K562 (cell line): ENCODE measurements at regions not wholly inside any gene's neighbourhood (a gene's known extent, or its start where the extent isn't known, plus 50 kb on each side); places are given as distances from the start of the nearest gene placed in this dataset.

Experiments used
- ATAC-seq: fragments of 200-7000 bp; cut with Tn5 transposase; 3 replicates; pipeline ENCODE4 v1.9.1; 2020; ENCODE audit warnings: moderate library complexity
- BruUV-seq: library from RNA; stranded (reverse); fragments of 400-500 nt; replicated peaks from 2 replicates; lab custom pipeline; 2021; lab: Mats Ljungman, UMichigan
- CTCF ChIA-PET: fragments of 300-600 bp; formaldehyde crosslinking; extraction: SDS; loops from one replicate; lab custom pipeline; 2021; ENCODE audit warnings: low intra/inter-chr PET ratio; lab: Yijun Ruan, JAX
- POLR2A ChIA-PET: fragments of 300-600, 350-650 bp; sonication (Branson Sonifier 250); formaldehyde crosslinking; extraction: SDS; loops from one replicate; lab custom pipeline; 2021; ENCODE audit warnings: antibody characterized with exemption, inconsistent platforms; lab: Yijun Ruan, JAX
- DNase-seq, 4 experiments: peaks; one replicate each; pipeline versions ENCODE4 v3.0.0 to v3.0.0-alpha.2; 2011 to 2018; ENCODE audit warnings: low spot score in 3 of 4, mixed read lengths in 3 of 4; ENCODE audit errors: extremely low read depth in 1 of 4
- FAIRE-seq: peaks from 2 replicates; lab custom pipeline; 2011; peaks lifted over from hg19 to GRCh38; lab: Jason Lieb, UNC
- H2AFZ ChIP-seq: 2 replicates; pipeline ENCODE4 v1.6.0; 2011; ENCODE audit warnings: low read depth, low read length, control low read depth, inconsistent platforms
- H3K27ac ChIP-seq: fragments of 200-600 bp; 3 replicates; pipeline ENCODE4 v1.8.0; 2011; ENCODE audit warnings: low read depth, mild to moderate bottlenecking, control low read depth, inconsistent platforms, low read length, moderate library complexity, mixed read lengths; ENCODE audit errors: extremely low read depth
- H3K27me3 ChIP-seq, 2 experiments: fragments of 300-600 bp in 1 of 2; 2 replicates in 1 of 2; 3 replicates in 1 of 2; pipeline versions ENCODE4 v1.6.0 to v1.8.0; 2011; ENCODE audit warnings: inconsistent platforms in 2 of 2, low read length in 2 of 2, mild to moderate bottlenecking in 1 of 2, mixed read lengths in 1 of 2, moderate library complexity in 1 of 2; ENCODE audit not compliant: control insufficient read depth in 2 of 2, insufficient read depth in 2 of 2
- H3K36me3 ChIP-seq: fragments of 300-600 bp; 3 replicates; pipeline ENCODE4 v1.8.0; 2011; ENCODE audit warnings: mild to moderate bottlenecking, low read length, inconsistent platforms; ENCODE audit not compliant: control insufficient read depth, insufficient read depth
- H3K4me1 ChIP-seq, 2 experiments: fragments of 200-600 bp in 1 of 2; replicated peaks in 1 of 2; 2 replicates in 1 of 2; 3 replicates in 1 of 2; pipeline versions ENCODE4 v1.5.1 to v1.8.0; 2011; ENCODE audit warnings: inconsistent platforms in 2 of 2, low read length in 2 of 2, mild to moderate bottlenecking in 1 of 2, mixed read lengths in 1 of 2, moderate library complexity in 1 of 2; ENCODE audit not compliant: control insufficient read depth in 2 of 2, insufficient read depth in 2 of 2
- H3K4me2 ChIP-seq: 2 replicates; pipeline ENCODE4 v1.6.1; 2011; ENCODE audit warnings: low read length, control low read depth, inconsistent platforms, mixed read lengths; ENCODE audit not compliant: insufficient read depth
- H3K4me3 ChIP-seq: fragments of 200-600 bp; sonication (generic), shearing (Covaris generic); 2 replicates; pipeline ENCODE4 v1.5.1; 2016; ENCODE audit warnings: control low read depth, inconsistent platforms
- H3K79me2 ChIP-seq: fragments of 200-600 bp; 3 replicates; pipeline ENCODE4 v1.8.0; 2011; ENCODE audit warnings: low read length, inconsistent platforms; ENCODE audit not compliant: control insufficient read depth, insufficient read depth
- H3K9ac ChIP-seq, 2 experiments: 2 replicates each; pipeline versions ENCODE4 v1.6.0 to v1.6.1; 2011; ENCODE audit warnings: low read depth in 2 of 2, low read length in 2 of 2, control low read depth in 1 of 2, inconsistent platforms in 1 of 2, mild to moderate bottlenecking in 1 of 2, mixed read lengths in 1 of 2; ENCODE audit not compliant: insufficient read depth in 1 of 2
- H3K9me1 ChIP-seq: one replicate; pipeline ENCODE4 v1.6.0; 2011; ENCODE audit warnings: inconsistent platforms, mild to moderate bottlenecking, low read length, moderate library complexity; ENCODE audit not compliant: control insufficient read depth, insufficient read depth
- H3K9me3 ChIP-seq: replicated peaks from 2 replicates; pipeline ENCODE4 v1.5.1; 2011; ENCODE audit warnings: low read depth, low read length, inconsistent platforms; ENCODE audit not compliant: control insufficient read depth, insufficient read depth
- H4K20me1 ChIP-seq: replicated peaks from 2 replicates; pipeline ENCODE4 v1.6.1; 2011; ENCODE audit warnings: low read length, inconsistent platforms, mixed read lengths; ENCODE audit not compliant: control insufficient read depth, insufficient read depth
- CEBPZ ChIP-seq: fragments of 150-350 bp; IDR thresholded peaks from 2 replicates; pipeline ENCODE4 v1.6.1; 2014; ENCODE audit warnings: low read depth, mild to moderate bottlenecking, low read length, borderline replicate concordance
- EWSR1 ChIP-seq: fragments of 450-650 bp; IDR thresholded peaks from 2 replicates; pipeline ENCODE4 v1.6.1; 2018; ENCODE audit warnings: borderline replicate concordance, mild to moderate bottlenecking, low read depth, moderate library complexity; ENCODE audit not compliant: partially characterized antibody
- NFE2 ChIP-seq: IDR thresholded peaks from 2 replicates; pipeline ENCODE4 v1.6.1; 2014; ENCODE audit warnings: antibody characterized with exemption, low read depth
- RUNX1 ChIP-seq: sonication (generic); IDR thresholded peaks from 2 replicates; pipeline ENCODE4 v1.6.1; 2016; ENCODE audit warnings: antibody characterized with exemption, low read depth
- WHSC1 ChIP-seq: IDR thresholded peaks from one replicate; pipeline ENCODE4 v1.6.1; 2012; ENCODE audit warnings: low read length, control low read depth, inconsistent platforms
- ZBTB7A ChIP-seq: IDR thresholded peaks from 2 replicates; pipeline ENCODE4 v1.6.1; 2011; ENCODE audit warnings: low read depth, mild to moderate bottlenecking, low read length, moderate library complexity, borderline replicate concordance; ENCODE audit not compliant: control insufficient read depth
- ZNF316 ChIP-seq: fragments of 450-650 bp; IDR thresholded peaks from 2 replicates; pipeline ENCODE4 v1.6.1; 2016
- ZNF407 ChIP-seq: fragments of 450-650 bp; IDR thresholded peaks from 2 replicates; pipeline ENCODE4 v1.6.1; 2016; ENCODE audit warnings: low read depth
- WGBS: fragments of 100-300 bp; shearing (Covaris generic); methylation state at CpG from one replicate; pipeline ENCODE4 v1.1.6; 2016; ENCODE audit warnings: low coverage, mixed read lengths; ENCODE audit not compliant: insufficient coverage; ENCODE audit errors: missing lambda C conversion rate; 5-methylcytosine and 5-hydroxymethylcytosine counted together
- in situ Hi-C: fragments of 300-500 bp; cut with MboI; formaldehyde crosslinking; loops from 4 replicates; pipeline ENCODE4 v1.15.0; 2018; ENCODE audit warnings: inconsistent platforms, mixed read lengths
- intact Hi-C: fragments of 100-400 bp; cut with micrococcal nuclease; formaldehyde crosslinking; loops from 2 replicates; pipeline ENCODE4 v1.14.2; 2022

GRCh38 chr4:19164334-19164733 lies 1087.4 kb upstream of the SLIT2 start (continued):
- no peak for TF ChIP-seq EWSR1

- no peak overlapping the region for H3K27ac ChIP-seq
- intact Hi-C loops = no loop called here
- TF ChIP-seq WHSC1 = no peak
- no peak for TF ChIP-seq RUNX1
- no peak for TF ChIP-seq CEBPZ
- no peak for TF ChIP-seq ZNF316
- TF ChIP-seq ZBTB7A = no peak
- no peak for TF ChIP-seq NFE2
- no peak for TF ChIP-seq ZNF407
- DNase-seq = no peak
- H3K4me2 ChIP-seq = no peak overlapping the region
- no peak for FAIRE-seq
- BruUV-seq = no TSS peak
- CTCF ChIA-PET = no interaction called here
- H3K36me3 ChIP-seq = no peaks in the 10 kb centered on the region
- in situ Hi-C loops = no loop called here
- H3K4me1 ChIP-seq = no peaks in the 10 kb centered on the region
- ATAC-seq = no peak
- H3K9ac ChIP-seq = no peak overlapping the region
- H3K4me3 ChIP-seq = no peak overlapping the region
- POLR2A ChIA-PET = no interaction called here
- no peaks in the 10 kb centered on the region for H3K9me1 ChIP-seq
- no peaks in the 10 kb centered on the region; the same call in 1 of the 2 replicates for H3K9me3 ChIP-seq
- H4K20me1 ChIP-seq = no peaks in the 10 kb centered on the region
- no peaks in the 10 kb centered on the region for H3K27me3 ChIP-seq
- WGBS = 2% methylated on average over 3 of the region's 3 CpGs
- no peaks in the 10 kb centered on the region for H3K79me2 ChIP-seq
- H2AFZ ChIP-seq = no peak overlapping the region
These were observed 1091.8 kb upstream of the SLIT2 start for GRCh38 chr4:19159874-19160273.
